Hepatocyte (in vitro differentiated cells): ENCODE measurements at regions not wholly inside any gene's neighbourhood (a gene's known extent, or its start where the extent isn't known, plus 50 kb on each side); places are given as distances from the start of the nearest gene placed in this dataset.

Experiments used
- EZH2 ChIP-seq: fragments of 200-600 bp; sonication (generic); IDR thresholded peaks from 2 replicates; pipeline ENCODE4 v1.6.1; 2016; ENCODE audit warnings: antibody characterized with exemption, mild to moderate bottlenecking, borderline replicate concordance
- EZH2phosphoT487 ChIP-seq: fragments of 200-600 bp; sonication (generic); IDR thresholded peaks from one replicate; pipeline ENCODE4 v1.6.1; 2018; ENCODE audit warnings: antibody characterized with exemption, mild to moderate bottlenecking, low read depth, moderate library complexity; ENCODE audit not compliant: unreplicated experiment, severe bottlenecking
- TF ChIP-seq, protein P1 (sequence below): fragments of 200-600 bp; sonication (generic); IDR thresholded peaks from 2 replicates; pipeline ENCODE4 v1.5.1; 2016; ENCODE audit warnings: antibody characterized with exemption, mild to moderate bottlenecking; ENCODE audit not compliant: poor library complexity

DNA sequence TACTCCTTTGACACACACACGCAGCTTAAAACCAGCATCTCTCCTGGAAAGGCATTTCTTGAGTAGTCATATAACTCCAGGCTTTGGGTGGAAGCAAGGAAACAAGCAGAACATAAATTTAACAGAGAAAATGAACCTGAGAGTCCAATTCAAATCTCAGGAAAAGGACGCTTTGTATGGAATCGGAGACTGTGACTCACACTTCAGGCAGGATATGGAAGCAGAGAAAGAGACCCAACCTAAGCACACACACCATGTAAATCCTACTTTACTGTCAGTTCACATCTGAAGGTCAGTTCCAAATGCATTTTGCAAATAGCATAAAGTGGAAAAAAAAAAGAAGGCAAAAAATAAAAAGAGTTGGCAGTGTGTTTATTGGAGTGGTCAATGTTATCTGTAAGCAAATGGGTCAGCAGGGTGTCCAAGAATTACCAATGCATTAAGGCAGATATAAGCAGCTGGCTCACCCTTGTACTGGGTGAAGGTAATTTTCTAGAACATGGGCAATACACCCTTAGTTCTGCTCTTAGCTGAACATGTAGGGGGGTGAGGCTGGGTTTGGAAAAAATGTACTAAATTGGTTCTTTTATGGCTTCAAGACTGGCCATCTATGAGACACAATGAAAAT is 283.7 kb upstream of the NT5E start:
- TF ChIP-seq, protein P1, sequence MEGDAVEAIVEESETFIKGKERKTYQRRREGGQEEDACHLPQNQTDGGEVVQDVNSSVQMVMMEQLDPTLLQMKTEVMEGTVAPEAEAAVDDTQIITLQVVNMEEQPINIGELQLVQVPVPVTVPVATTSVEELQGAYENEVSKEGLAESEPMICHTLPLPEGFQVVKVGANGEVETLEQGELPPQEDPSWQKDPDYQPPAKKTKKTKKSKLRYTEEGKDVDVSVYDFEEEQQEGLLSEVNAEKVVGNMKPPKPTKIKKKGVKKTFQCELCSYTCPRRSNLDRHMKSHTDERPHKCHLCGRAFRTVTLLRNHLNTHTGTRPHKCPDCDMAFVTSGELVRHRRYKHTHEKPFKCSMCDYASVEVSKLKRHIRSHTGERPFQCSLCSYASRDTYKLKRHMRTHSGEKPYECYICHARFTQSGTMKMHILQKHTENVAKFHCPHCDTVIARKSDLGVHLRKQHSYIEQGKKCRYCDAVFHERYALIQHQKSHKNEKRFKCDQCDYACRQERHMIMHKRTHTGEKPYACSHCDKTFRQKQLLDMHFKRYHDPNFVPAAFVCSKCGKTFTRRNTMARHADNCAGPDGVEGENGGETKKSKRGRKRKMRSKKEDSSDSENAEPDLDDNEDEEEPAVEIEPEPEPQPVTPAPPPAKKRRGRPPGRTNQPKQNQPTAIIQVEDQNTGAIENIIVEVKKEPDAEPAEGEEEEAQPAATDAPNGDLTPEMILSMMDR = no peak
- TF ChIP-seq EZH2 = no peak
- no peak for TF ChIP-seq EZH2phosphoT487
